Neural progenitor cell (in vitro differentiated cells): ENCODE measurements at regions not wholly inside any gene's neighbourhood (a gene's known extent, or its start where the extent isn't known, plus 50 kb on each side); places are given as distances from the start of the nearest gene placed in this dataset.

Experiments used
- CTCF ChIP-seq: fragments of 200-600 bp; sonication (generic); IDR thresholded peaks from 2 replicates; pipeline ENCODE4 v1.5.1; 2017; ENCODE audit warnings: antibody characterized with exemption, mild to moderate bottlenecking
- EZH2 ChIP-seq: fragments of 200-600 bp; sonication (generic); IDR thresholded peaks from 2 replicates; pipeline ENCODE4 v1.6.1; 2017; ENCODE audit warnings: antibody characterized with exemption, mild to moderate bottlenecking, moderate library complexity
- EZH2phosphoT487 ChIP-seq: fragments of 200-600 bp; sonication (generic); IDR thresholded peaks from 2 replicates; pipeline ENCODE4 v1.6.1; 2017; ENCODE audit warnings: antibody characterized with exemption

GRCh38 chr16:54506741-54507500 is 220.3 kb upstream of the IRX3 start:
- TF ChIP-seq CTCF (no peak), EZH2phosphoT487 (no peak), EZH2 (no peak)
